K562 (cell line): ENCODE measurements at regions not wholly inside any gene's neighbourhood (a gene's known extent, or its start where the extent isn't known, plus 50 kb on each side); places are given as distances from the start of the nearest gene placed in this dataset.

Source experiments
- ARNT ChIP-seq, 2 experiments: fragments of 450-650 bp; IDR thresholded peaks; 2 replicates each; pipeline ENCODE4 v1.6.1; 2016; ENCODE audit warnings: mild to moderate bottlenecking in 1 of 2
- ATF1 ChIP-seq, 2 experiments: fragments of 450-650 bp in 1 of 2; IDR thresholded peaks; 2 replicates each; pipeline ENCODE4 v1.6.1; 2016; ENCODE audit warnings: missing compliant biosample characterization in 1 of 2, missing genetic modification characterization in 1 of 2
- BHLHE40 ChIP-seq: IDR thresholded peaks from 2 replicates; pipeline ENCODE4 v1.6.1; 2011; ENCODE audit warnings: low read length, improper control_type of control experiment
- CREB3 ChIP-seq: fragments of 450-650 bp; conservative IDR thresholded peaks from 2 replicates; pipeline ENCODE4 v1.6.1; 2016; ENCODE audit warnings: missing genetic modification characterization, low read depth, mild to moderate bottlenecking, missing compliant biosample characterization, moderate library complexity
- E2F3 ChIP-seq: fragments of 250-450 bp; sonication (Bioruptor Pico); IDR thresholded peaks from 2 replicates; pipeline ENCODE4 v1.4.0; 2020; ENCODE audit warnings: mild to moderate bottlenecking
- GMEB1 ChIP-seq: fragments of 250-450 bp; sonication (Bioruptor Pico); IDR thresholded peaks from 2 replicates; pipeline ENCODE4 v1.4.0; 2020; ENCODE audit warnings: mild to moderate bottlenecking
- HMGN3 ChIP-seq: IDR thresholded peaks from 2 replicates; pipeline ENCODE4 v1.6.1; 2011; ENCODE audit warnings: borderline replicate concordance, low read depth, mild to moderate bottlenecking, mixed read lengths, low read length; ENCODE audit not compliant: insufficient read length; ENCODE audit errors: extremely low read depth
- KDM4B ChIP-seq, 2 experiments: fragments of 450-650 bp in 1 of 2; sonication (generic) in 1 of 2; IDR thresholded peaks; 2 replicates each; pipeline ENCODE4 v1.6.1; 2016 to 2017; ENCODE audit warnings: borderline replicate concordance in 2 of 2, antibody characterized with exemption in 1 of 2, low read depth in 1 of 2, mild to moderate bottlenecking in 1 of 2
- MTA3 ChIP-seq: fragments of 450-650 bp; formaldehyde crosslinking; IDR thresholded peaks from 2 replicates; pipeline ENCODE4 v1.6.1; 2017; ENCODE audit warnings: mild to moderate bottlenecking, borderline replicate concordance
- NUFIP1 ChIP-seq: fragments of 450-650 bp; IDR thresholded peaks from 2 replicates; pipeline ENCODE4 v1.6.1; 2018; ENCODE audit not compliant: partially characterized antibody
- SOX6 ChIP-seq: fragments of 450-650 bp; IDR thresholded peaks from 2 replicates; pipeline ENCODE4 v1.6.1; 2014; ENCODE audit warnings: mild to moderate bottlenecking
- XRCC4 ChIP-seq: IDR thresholded peaks from one replicate; pipeline ENCODE4 v1.6.1; 2011; ENCODE audit not compliant: insufficient read depth, insufficient read length; ENCODE audit errors: extremely low read depth
- ZKSCAN8 ChIP-seq: fragments of 200-800 bp; sonication (Bioruptor generic); IDR thresholded peaks from 2 replicates; pipeline ENCODE4 v1.6.1; 2016; ENCODE audit warnings: missing genetic modification characterization, missing compliant biosample characterization
- ZNF318 ChIP-seq, 2 experiments: fragments of 450-650 bp; IDR thresholded peaks; 2 replicates each; pipeline ENCODE4 v1.6.1; 2016; ENCODE audit warnings: mild to moderate bottlenecking in 2 of 2, borderline replicate concordance in 1 of 2, low read depth in 1 of 2, moderate library complexity in 1 of 2
- TF ChIP-seq, protein P1 (sequence below): fragments of 450-650 bp; formaldehyde crosslinking; conservative IDR thresholded peaks from 2 replicates; pipeline ENCODE4 v1.4.0; 2022; ENCODE audit warnings: mild to moderate bottlenecking, missing genetic modification characterization

GRCh38 chr3:33936171-33936920 lies 137.9 kb downstream of the PDCD6IP start (continued):
- TF ChIP-seq CREB3 (tag) (peak; percentile 34; the same call in 1 of the 2 replicates), NUFIP1 (peak; percentile 38), XRCC4 (no peak), HMGN3 (no peak), E2F3 (CRISPR knock-in tag) (peak; percentile 51; the same call in 1 of the 2 replicates), KDM4B (IDR thresholded peaks at IDR 0.05; ENCODE audit: borderline replicate concordance in 2 of 2, low read depth in 1 of 2) (no peak), GMEB1 (CRISPR knock-in tag) (no peak), ZKSCAN8 (peak; percentile 91), ZNF318 (IDR thresholded peaks at IDR 0.05; ENCODE audit: borderline replicate concordance in 1 of 2, low read depth in 1 of 2) (no peak), BHLHE40 (peak; percentile 55), ARNT (IDR thresholded peaks at IDR 0.05) (peak in 1 of 2 experiments; percentile 81; a peak in 2 of 4 replicates), SOX6 (peak; percentile 85), ATF1 (CRISPR knock-in tag; IDR thresholded peaks at IDR 0.05) (no peak), ATF1 (tag; IDR thresholded peaks at IDR 0.05) (peak; percentile 62), MTA3 (peak; percentile 90)
- TF ChIP-seq, protein P1, sequence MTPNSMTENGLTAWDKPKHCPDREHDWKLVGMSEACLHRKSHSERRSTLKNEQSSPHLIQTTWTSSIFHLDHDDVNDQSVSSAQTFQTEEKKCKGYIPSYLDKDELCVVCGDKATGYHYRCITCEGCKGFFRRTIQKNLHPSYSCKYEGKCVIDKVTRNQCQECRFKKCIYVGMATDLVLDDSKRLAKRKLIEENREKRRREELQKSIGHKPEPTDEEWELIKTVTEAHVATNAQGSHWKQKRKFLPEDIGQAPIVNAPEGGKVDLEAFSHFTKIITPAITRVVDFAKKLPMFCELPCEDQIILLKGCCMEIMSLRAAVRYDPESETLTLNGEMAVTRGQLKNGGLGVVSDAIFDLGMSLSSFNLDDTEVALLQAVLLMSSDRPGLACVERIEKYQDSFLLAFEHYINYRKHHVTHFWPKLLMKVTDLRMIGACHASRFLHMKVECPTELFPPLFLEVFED (CRISPR knock-in tag): no peak
